Pons (tissue), 1 donor: ENCODE measurements at regions not wholly inside any gene's neighbourhood (a gene's known extent, or its start where the extent isn't known, plus 50 kb on each side); places are given as distances from the start of the nearest gene placed in this dataset.
"Not testable (repeated sequence)": the region's sequence is repeated elsewhere in the genome, so short reads cannot be mapped to it uniquely, and the experiment has no call there.

Source experiments
- DNase-seq: peaks from one replicate; pipeline ENCODE4 v3.0.0-alpha.2; 2016; ENCODE audit warnings: low spot score

DNA sequence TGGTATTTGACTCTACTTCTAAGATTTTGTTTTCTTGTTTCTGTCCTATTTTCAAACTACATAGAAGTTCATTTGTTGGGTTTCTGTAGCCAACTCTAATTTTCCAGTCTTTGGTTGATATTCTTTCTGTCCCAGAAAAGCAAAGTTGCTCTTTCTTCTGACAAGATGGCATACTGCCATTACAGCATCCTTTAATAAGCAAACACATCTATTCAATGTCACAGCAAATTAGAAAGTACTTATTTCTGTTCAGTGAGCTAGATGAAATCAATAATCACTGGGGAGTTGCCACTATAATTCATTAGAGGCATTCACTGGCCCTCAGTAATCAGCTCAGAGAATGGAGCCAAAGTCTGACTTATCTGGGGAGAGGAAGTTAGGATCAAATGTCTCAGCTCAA lies 1258.0 kb upstream of the IGFBP7 start:
- peak; percentile 3 for DNase-seq

DNA sequence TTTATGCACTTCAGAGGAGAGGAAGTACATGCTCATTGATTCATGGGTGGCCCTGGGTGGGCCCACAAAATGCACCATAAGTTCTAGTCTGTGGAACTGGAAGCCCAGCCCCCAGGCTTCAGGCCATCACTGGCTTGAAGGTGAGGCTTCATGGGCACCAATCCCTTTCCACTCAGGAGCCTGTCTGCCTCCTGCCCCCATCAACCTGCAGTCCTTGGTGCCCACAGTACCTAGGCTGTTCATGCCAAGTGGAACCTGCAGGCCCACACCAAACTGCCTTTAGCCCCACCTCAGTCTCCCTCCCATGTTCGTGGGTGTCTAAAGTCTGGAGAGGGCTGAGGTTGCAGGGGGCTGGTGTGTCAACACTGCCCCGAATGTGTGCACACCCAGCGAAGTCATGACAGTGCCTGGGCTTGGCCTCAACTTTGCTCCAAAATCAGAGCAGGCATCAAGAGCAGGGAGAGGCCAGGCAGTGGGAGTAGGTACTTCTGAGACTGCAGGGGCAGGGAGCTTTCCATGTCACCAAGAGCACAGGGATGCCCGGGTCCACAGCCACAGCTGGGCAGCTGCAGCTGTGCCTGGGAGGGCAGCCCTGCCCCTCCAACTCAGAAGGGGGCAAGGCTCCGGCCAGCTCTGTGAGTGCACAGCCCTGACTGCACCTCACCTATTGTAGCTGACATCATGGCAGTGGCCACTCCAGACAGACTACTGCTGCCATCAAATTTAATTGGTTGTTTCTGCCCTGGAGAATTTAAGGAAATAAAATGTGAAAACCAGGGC lies 1250.4 kb upstream of the IGFBP7 start:
- DNase-seq = no peak

DNA sequence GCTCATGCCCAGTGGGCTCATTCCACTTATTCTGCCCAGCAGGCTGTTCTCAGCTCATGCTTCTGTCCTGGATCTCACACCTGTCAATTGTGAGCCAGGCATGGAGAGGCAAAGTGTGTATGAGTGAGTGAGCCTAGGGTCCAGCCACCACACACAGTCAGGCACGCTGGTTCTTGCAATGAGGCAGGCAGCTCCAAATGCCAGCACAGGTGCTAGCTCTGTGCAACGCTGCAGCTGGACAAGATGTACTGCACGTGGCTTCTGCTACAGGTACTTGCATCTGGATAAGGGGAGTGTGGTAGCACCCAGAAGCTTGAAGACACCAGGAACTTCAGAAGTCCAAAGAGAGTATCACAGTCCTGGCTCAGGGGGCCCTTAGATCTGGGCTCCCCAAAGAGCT lies 1249.4 kb upstream of the IGFBP7 start:
- DNase-seq = no peak

DNA sequence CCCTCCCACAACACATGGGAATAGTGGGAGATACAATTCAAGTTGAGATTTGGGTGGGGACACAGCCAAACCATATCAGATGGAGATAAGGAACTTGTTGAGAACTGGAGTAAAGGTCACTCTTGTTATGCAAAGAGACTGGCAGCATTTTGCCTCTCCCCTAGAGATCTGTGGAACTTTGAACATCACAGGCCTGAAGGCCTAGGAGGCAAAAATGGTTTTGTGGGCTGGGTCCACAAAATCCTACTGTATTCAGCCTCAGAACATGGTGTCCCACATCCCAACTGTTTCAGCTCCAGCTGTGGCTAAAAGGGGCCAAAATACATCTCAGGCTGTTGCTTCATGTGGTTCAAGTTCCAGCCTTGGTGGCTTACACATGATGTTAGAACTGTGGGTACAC lies 1247.8 kb upstream of the IGFBP7 start:
- DNase-seq = no peak

DNA sequence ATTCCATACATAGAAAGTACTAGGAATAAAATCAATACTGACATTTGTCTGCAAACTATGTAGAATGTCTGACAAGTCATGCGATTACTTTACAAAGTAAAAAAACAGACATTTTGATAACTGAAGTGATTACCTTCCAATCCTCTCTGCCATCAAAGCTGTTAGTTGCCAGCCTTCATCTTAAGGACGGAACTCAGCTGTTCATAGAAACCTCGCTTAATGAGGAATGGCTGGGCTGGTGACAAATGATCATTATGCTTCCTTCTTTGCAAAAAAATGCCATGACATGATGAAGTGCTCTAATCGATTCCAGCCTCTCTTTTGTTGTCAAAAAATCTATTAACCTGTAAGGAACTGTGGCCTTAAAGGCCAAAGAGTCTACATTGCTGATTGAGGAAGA lies 1214.9 kb upstream of the IGFBP7 start:
- DNase-seq = no peak

DNA sequence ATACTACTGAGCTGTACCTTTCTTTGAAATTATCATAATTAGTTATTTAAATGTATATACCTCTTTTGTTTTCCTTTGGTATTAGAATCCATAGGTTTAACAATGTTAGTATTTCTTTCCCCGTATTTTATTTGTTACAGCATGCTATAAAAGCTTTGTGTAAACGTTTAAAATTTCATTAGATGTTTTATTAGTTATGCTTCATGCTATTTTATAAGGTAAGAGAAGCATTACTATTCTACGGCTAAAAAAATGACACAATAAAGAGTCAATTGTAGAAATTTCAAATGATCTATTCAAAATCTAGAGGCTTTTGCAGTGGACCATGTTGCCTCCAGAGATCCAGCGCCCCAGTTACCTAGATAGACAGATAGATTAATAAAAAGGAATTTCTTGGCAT lies 1203.3 kb upstream of the IGFBP7 start:
- no peak for DNase-seq

DNA sequence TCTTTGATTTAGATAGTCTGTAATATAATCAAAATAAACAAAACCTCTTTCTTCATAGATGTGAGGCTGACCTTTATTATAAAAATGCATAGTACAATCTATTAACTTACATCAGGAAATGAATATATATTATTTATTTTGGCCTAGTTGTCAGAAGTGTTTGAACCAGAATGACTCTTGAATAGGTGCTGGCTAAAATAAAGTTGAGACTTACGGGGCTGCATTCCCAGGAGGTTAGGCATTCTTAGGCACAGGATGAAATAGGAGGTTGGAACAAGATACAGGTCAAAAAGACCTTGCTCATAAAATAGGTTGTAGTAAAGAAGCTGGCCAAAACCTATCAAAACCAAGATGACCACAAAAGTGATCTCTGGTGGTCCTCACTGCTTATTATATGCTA lies 1193.3 kb upstream of the IGFBP7 start:
- DNase-seq = no peak

DNA sequence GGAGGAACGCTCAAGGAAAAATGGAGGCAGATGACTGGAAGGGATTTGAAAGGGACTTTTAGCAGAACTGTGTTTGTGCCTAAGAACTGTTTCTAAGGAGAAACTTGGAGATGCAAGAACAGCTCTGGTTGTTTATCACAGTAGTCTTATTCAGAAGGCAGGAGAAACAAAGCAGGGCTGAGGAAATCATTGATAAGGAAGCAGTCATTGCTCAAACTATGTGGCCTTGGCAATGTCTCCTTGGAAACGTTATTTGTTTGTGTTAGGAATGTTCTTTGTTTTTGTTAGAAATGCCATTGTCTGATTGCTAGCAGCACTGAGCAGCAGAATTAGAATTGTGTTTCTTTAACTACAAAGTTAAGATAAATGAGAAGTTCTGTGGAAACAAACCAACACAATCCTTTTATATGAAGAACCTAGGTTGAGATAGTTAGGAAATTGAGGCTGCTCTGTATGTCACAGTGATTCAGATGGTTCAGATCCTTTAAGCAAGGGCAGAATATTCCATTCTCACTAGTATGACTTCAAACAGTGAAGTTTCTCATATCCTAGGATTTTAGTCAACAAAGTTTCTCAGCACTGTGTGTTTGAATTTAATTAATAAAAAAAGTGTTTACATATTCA lies 1191.3 kb upstream of the IGFBP7 start:
- DNase-seq = no peak

DNA sequence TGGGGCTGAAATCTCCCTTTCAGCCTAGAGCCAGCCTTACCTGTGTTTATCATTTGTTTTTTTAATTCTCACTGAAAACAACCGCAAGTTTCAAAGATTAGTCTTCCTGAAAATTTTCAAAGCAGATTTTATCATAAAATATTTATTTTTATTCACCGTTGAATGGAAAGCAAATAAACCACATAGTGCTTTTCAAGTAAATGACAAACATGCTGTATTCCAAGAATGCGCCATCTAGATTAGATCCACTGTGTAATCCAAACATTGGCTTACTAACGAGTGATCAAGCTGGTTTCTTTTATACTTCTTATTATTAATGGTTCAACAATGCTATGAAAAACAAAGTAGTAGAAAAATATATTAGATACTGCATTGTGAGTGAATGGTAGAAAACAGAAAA lies 1176.2 kb upstream of the IGFBP7 start:
- no peak for DNase-seq

DNA sequence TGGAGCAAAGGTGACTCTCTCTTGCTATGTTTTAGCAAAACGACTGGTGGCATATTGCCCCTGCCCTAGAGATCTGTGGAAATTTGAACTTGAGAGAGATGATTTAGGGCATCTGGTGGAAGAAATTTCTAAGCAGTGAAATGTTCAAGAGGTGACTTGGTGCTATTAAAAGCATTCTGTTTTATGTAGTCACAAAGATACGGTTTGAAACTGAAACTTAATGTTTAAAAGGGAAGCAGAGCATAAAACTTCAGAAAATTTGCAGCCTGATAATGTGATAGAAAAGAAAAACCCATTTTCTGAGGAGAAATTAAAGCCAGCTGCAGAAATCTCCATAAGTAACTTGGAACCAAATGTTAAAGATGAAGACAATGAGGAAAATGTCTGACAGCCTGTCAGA lies 1170.7 kb upstream of the IGFBP7 start:
- DNase-seq = not testable (repeated sequence)

DNA sequence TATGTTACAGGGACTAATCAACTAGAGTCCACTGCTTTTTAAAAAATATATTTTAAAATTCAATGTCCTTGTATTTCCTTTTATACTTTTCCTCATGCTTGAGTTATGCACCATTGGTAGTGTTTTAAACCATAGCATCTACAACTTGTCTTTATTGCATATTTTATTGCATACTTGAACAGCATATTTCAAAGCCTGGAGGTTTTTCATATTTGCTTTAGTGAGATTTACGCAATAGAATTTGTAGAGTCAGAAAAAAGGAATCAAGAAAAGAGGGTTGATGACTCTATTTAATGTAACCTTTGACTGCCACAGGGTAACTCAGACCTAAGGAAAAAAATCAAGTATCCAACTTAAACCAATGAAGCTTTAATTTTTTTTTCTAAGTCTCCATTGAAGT lies 1165.7 kb upstream of the IGFBP7 start:
- no peak for DNase-seq

DNA sequence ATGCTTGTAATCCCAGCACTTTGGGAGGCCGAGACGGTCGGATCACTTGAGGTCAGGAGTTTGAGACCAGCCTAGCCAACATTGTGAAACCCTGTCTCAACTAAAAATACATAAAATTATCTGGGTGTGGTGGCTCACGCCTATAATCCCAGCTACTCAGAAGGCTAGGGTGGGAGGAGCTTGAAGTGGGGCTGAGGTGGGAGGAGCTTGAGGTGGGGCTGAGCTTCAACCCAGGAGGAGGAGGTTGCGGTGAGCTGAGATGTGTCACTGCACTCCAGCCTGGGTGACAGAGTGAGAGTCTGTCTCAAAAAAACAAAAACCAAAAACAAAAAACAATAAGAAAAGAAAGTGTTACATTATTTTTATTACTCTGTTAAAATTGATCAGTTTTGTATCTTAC lies 1164.4 kb upstream of the IGFBP7 start:
- no peak for DNase-seq

DNA sequence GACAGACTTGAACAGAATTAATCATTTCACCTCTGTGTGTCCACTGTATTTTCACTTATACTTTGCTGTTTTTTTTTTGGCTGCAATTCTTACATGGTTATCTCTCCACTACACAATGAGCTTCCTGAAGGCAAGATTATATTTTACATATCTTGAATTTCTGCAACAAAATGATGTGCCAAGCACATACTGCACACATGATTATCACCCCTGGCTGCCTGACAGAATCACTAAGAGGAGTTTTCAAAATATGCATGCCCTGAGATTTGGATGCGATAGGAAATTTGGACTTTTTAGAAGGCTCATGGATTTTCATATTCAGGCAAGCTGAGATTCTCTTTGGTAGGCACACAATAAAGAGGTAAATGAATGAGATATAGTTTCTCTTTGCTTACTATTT lies 1162.1 kb upstream of the IGFBP7 start:
- DNase-seq = no peak

DNA sequence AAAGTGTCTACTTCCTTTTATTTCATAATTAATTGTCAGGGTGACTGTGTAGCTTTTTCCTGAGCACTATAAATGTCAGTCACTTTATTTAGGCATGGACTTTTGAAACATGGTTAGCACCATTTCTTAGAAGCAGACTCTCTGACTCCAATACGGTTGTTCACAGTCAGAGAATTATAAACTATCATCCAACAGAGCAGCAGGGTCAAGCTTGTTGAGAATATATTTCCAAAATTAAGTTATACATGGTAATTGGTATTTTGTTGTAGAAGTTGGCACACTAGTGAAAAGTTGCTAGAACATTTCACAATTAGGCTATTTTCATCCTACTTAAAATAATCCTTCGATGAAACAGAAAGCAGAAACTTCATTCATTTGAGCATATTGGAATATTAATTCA lies 1155.5 kb upstream of the IGFBP7 start:
- no peak for DNase-seq

DNA sequence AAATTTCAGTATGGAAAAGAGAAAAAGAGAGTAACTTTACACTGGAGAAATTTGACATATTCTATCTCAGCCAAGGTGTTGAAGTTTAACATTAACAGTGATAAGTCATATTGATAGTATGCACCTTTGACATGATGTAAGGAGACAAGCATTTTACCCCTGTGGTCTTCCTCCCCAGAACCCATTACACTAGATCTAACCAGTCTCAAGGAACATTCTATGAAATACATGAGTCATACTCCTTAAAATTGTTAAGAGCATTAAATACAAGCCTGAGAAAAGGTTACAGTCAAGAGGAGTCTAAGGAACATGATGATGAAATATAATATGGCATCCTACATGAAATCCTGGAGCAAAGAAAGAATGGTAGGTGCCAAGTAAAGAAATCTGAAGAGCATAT lies 1151.3 kb upstream of the IGFBP7 start:
- DNase-seq = no peak

DNA sequence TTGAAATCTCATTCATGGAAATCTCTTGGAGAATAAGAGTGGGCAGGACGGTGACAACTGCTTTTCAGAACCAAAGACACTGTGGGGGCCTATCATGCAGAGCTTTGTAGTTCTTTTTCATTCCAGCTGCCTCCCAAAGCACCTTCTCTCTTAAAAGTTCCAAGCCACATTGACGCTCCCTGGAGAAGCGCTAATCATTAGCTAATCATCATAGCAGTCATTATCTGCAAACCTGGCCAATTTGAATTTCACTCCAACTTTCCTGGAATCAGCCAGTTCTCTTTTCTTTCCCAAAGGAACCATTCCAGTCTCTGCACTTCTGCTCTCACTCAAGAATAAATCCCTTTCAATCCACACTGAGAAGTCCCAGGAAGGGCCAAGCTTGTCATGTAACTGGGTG lies 1144.1 kb upstream of the IGFBP7 start:
- no peak for DNase-seq

DNA sequence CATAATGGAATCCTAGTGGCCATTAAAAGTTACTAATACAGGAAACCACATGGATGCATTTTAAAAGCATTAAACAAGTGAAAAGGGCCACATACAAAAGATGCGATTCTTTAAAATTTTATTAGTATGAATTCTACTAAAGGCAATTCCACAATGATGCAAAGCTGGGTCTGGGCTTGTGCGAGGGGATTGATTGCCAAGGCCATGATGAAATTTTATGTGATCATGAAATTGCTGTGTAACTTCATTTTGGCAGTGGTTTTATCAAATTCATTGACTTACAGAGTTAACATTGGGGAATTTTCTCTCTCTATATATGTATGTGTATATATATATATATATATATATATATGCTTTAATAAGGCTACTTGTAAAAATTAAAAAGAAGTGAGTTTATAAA lies 1142.5 kb upstream of the IGFBP7 start:
- no peak for DNase-seq

DNA sequence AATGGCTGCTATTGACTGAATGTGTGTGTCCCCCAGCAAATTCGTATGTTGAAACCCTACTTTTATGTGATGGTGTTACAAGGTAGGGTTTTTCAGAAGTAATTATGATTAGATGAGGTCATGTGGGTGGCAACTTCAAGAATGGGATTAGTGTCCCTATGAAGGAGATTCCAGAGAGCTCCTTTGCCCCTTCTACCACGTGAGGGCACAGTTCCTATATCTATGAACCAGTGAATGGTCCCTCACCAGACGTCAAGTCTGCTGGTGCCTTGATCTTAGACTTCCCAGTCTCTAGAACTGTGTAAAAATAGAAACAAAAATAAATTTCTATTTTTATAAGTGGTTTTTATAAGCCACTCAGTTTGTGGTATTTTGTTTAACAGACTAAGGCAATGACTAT lies 1137.6 kb upstream of the IGFBP7 start:
- no peak for DNase-seq

DNA sequence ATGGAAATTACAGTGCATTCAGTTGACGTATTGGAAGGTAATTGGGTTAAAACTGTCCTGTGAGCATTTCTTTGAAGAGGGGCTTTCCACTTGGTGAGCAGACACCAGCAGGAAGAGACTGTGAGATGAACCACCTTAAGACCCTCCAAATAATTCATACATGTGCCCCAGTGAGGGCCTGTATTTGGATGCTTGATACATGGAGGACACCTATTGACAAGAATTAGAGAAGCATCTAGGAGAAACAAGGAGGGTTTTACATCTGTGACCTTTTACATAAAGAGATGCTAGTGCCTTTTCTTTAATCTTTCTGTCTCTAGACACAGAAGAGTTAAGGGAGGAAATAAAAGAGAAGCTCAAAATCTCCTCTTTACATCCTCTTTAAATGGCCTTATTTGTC lies 1115.3 kb upstream of the IGFBP7 start:
- DNase-seq = peak; percentile 6

DNA sequence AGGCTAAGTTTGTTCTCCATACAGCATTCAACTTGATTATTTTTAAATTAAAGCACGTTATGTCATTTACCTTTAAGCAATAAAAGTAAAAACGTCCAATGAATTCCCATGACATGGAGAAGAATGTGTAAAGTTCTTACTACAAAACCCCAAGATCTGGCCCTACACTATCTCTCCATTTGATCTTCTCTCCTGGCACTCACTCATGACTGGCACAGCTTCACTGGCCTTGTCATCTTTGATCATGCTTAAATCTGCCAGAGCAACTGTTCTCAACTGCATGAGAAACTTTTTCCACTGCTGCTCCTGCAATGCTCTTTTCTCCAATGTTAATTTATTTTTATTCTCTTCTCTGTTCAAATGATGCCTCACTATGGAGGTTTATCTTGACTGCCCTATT lies 1109.0 kb upstream of the IGFBP7 start:
- DNase-seq = no peak

DNA sequence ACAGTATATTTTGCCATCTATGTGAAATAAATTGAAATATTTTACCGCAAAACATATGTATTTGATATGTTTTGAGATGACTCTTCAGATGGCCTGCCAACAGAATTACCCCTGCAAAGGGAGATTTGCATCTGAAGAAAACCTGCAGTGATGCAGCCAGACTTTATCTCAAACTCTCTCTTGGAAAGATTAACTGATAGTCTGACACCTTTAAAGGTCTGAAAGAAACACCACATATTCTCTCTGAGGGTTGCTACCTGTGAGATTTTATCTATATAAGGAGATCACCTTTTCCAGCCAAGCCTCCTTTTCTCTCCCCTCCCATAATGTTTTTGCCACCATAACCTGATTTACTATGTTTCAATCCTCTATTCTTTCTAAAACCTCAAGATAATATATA lies 1106.3 kb upstream of the IGFBP7 start:
- no peak for DNase-seq

DNA sequence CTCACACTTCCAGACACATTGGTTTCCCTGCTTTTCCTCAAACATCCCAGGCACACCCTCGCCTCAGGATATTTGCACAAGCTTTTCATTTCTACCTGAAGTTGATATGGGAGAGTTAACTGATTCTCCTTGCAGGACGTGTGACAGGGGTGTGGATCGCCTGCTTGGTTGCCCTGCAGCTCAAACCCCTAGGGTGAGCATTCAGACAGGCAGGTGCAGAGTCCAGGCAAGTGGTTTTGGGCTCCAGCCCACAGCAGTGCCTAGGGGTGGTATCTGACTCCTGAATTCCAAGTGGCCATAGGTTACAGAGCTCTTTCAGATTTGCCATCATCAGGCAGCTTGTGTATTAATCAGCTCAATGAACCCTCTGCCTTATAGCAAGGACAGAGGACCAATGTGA lies 1104.2 kb upstream of the IGFBP7 start:
- DNase-seq = no peak

DNA sequence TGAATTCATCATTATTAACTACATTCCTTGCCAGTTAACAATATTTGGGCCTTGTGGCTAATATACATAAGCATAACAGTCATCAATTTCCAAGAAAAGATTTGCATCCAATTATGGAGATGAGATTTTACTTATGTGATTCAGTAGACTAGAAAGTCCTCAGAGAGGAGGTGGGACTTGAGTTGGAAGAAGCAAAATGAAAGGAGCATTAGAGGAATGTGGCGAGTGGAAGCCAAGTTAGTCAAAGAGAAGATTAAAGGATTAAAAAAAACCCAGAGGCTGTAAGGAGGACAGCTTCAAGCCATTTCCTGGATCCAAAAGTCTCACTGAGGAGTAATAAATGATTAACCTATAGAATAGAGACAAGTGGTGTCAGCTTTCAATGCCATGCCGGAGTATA lies 1099.4 kb upstream of the IGFBP7 start:
- DNase-seq = no peak

DNA sequence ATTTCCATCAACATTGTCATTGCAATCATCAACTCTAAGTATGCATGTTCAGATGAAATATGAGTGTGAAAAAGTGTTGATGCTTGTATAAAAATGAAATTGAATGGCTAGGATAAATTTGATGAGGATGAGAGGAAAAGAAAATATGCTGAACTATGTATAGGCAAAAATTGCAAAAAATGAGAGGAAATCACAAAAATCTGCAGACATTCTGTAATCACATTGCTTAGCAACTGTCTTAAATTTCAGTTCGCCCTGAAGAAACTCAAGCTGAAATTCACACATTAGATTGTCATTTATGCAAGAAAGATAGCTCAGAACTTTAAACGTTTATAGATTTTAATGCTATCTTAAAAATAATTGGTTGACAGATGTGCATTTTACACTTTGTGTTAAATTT lies 1098.8 kb upstream of the IGFBP7 start:
- DNase-seq = no peak
